ENCODE measurements at regions not wholly inside any gene's neighbourhood (a gene's known extent, or its start where the extent isn't known, plus 50 kb on each side); places are given as distances from the start of the nearest gene placed in this dataset.

- ChIA-PET CTCF (no interaction called here), POLR2A (no interaction called here)
- H3K36me3 Mint-ChIP-seq (ENCODE audit: insufficient read depth, unreplicated experiment) = no peaks in the 10 kb centered on the region
- TF ChIP-seq CTCF (IDR thresholded peaks at IDR 0.05; ENCODE audit: unreplicated experiment) = no peak
- H3K9me3 Mint-ChIP-seq (ENCODE audit: unreplicated experiment) = peaks cover 16% of the 10 kb centered on the region
- no peaks in the 10 kb centered on the region for H3K4me1 Mint-ChIP-seq (ENCODE audit: insufficient read depth, unreplicated experiment)
- no peaks in the 10 kb centered on the region for H3K27me3 Mint-ChIP-seq (ENCODE audit: insufficient read depth, unreplicated experiment)
- BruUV-seq (replicated peaks) = no TSS peak
- no peak overlapping the region for H3K4me3 Mint-ChIP-seq (ENCODE audit: unreplicated experiment)
- no peak overlapping the region for H3K27ac Mint-ChIP-seq (ENCODE audit: low read depth, unreplicated experiment)
- intact Hi-C loops (cut with micrococcal nuclease) = no loop called here
- no peak for DNase-seq (ENCODE audit: unreplicated experiment)
These were observed 431.2 kb upstream of the GYPC start for GRCh38 chr2:126224776-126225175.

GRCh38 chr2:126227250-126227649, 428.7 kb upstream of the GYPC start:
- Mint-ChIP-seq H3K4me3 (ENCODE audit: unreplicated experiment) (no peak overlapping the region), H3K36me3 (ENCODE audit: insufficient read depth, unreplicated experiment) (no peaks in the 10 kb centered on the region), H3K4me1 (ENCODE audit: insufficient read depth, unreplicated experiment) (no peaks in the 10 kb centered on the region), H3K27ac (ENCODE audit: low read depth, unreplicated experiment) (no peak overlapping the region), H3K27me3 (ENCODE audit: insufficient read depth, unreplicated experiment) (no peaks in the 10 kb centered on the region), H3K9me3 (ENCODE audit: unreplicated experiment) (peaks cover 23% of the 10 kb centered on the region)
- BruUV-seq (replicated peaks) = no TSS peak
- intact Hi-C loops (cut with micrococcal nuclease) = no loop called here
- ChIA-PET POLR2A (no interaction called here), CTCF (no interaction called here)
- no peak for DNase-seq (ENCODE audit: unreplicated experiment)
- TF ChIP-seq CTCF (IDR thresholded peaks at IDR 0.05; ENCODE audit: unreplicated experiment) = peak; percentile 7

DNA sequence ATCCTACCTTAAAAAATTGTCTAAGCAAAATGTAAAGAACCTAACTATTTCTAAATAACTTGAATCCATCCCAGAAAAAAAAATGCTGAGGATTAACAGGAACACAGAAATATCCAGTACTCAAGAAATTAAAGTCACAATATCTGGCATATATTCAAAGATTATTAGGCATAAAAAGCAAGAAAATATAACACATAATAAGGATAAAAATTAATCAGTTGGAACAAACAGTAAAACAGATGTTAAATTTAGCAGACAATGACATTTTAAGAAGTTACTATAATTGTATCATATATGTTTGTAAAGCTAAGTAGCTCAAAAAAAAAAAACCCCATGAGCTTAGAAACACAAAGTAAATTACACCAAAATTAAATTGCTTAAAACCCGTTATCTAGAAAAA, 427.4 kb upstream of the GYPC start:
- H3K4me3 Mint-ChIP-seq (ENCODE audit: unreplicated experiment) = no peak overlapping the region
- DNase-seq (ENCODE audit: unreplicated experiment) = no peak
- no peaks in the 10 kb centered on the region for H3K4me1 Mint-ChIP-seq (ENCODE audit: insufficient read depth, unreplicated experiment)
- H3K27ac Mint-ChIP-seq (ENCODE audit: low read depth, unreplicated experiment) = no peak overlapping the region
- TF ChIP-seq CTCF (IDR thresholded peaks at IDR 0.05; ENCODE audit: unreplicated experiment) = no peak
- H3K27me3 Mint-ChIP-seq (ENCODE audit: insufficient read depth, unreplicated experiment) = no peaks in the 10 kb centered on the region
- peaks cover 23% of the 10 kb centered on the region for H3K9me3 Mint-ChIP-seq (ENCODE audit: unreplicated experiment)
- ChIA-PET CTCF (interaction anchor here (0.8 kb wide), 1 partner anchor 158 kb away, joined by 4 read pairs; no protein-coding TSS in a partner anchor), POLR2A (interaction anchor here (0.6 kb wide), 1 partner anchor 12 kb away, joined by 3 read pairs; no protein-coding TSS in a partner anchor)
- no TSS peak for BruUV-seq (replicated peaks)
- H3K36me3 Mint-ChIP-seq (ENCODE audit: insufficient read depth, unreplicated experiment) = no peaks in the 10 kb centered on the region
- intact Hi-C loops (cut with micrococcal nuclease) = no loop called here

GRCh38 chr2:126238251-126238650, 417.7 kb upstream of the GYPC start:
- no peak for DNase-seq (ENCODE audit: unreplicated experiment)
- ChIA-PET CTCF (no interaction called here), POLR2A (no interaction called here)
- no peak for TF ChIP-seq CTCF (IDR thresholded peaks at IDR 0.05; ENCODE audit: unreplicated experiment)
- intact Hi-C loops (cut with micrococcal nuclease) = no loop called here
- H3K27me3 Mint-ChIP-seq (ENCODE audit: insufficient read depth, unreplicated experiment) = no peaks in the 10 kb centered on the region
- no peak overlapping the region for H3K4me3 Mint-ChIP-seq (ENCODE audit: unreplicated experiment)
- H3K9me3 Mint-ChIP-seq (ENCODE audit: unreplicated experiment) = no peaks in the 10 kb centered on the region
- no peak overlapping the region for H3K27ac Mint-ChIP-seq (ENCODE audit: low read depth, unreplicated experiment)
- no peaks in the 10 kb centered on the region for H3K4me1 Mint-ChIP-seq (ENCODE audit: insufficient read depth, unreplicated experiment)
- BruUV-seq (replicated peaks) = no TSS peak
- no peaks in the 10 kb centered on the region for H3K36me3 Mint-ChIP-seq (ENCODE audit: insufficient read depth, unreplicated experiment)

Measured in MCF 10A (cell line).